ENCODE measurements at regions not wholly inside any gene's neighbourhood (a gene's known extent, or its start where the extent isn't known, plus 50 kb on each side); places are given as distances from the start of the nearest gene placed in this dataset.
"Not testable (repeated sequence)": the region's sequence is repeated elsewhere in the genome, so short reads cannot be mapped to it uniquely, and the experiment has no call there.

GRCh38 chr5:45772402-45772801 is 76.2 kb upstream of the HCN1 start:
- H3K27me3 Mint-ChIP-seq (ENCODE audit: low read depth): no peaks in the 10 kb centered on the region
- no peak overlapping the region for H3K4me3 Mint-ChIP-seq
- intact Hi-C loops (cut with micrococcal nuclease): loop anchor here (10.0 kb wide), 1 partner anchor 908 kb away; no protein-coding TSS in a partner anchor
- H3K4me1 Mint-ChIP-seq (ENCODE audit: low read depth): no peaks in the 10 kb centered on the region
- DNase-seq: no peak
- peaks cover 7% of the 10 kb centered on the region for H3K9me3 Mint-ChIP-seq
- H3K27ac Mint-ChIP-seq: no peak overlapping the region
- CTCF ChIA-PET: no interaction called here
- H3K36me3 Mint-ChIP-seq (ENCODE audit: low read depth): no peaks in the 10 kb centered on the region

GRCh38 chr5:45765561-45765960 is 69.4 kb upstream of the HCN1 start:
- peaks cover 15% of the 10 kb centered on the region for H3K9me3 Mint-ChIP-seq
- DNase-seq: no peak
- intact Hi-C loops (cut with micrococcal nuclease): no loop called here
- CTCF ChIA-PET: no interaction called here
- H3K4me1 Mint-ChIP-seq (ENCODE audit: low read depth): no peaks in the 10 kb centered on the region
- no peaks in the 10 kb centered on the region for H3K36me3 Mint-ChIP-seq (ENCODE audit: low read depth)
- no peak overlapping the region for H3K4me3 Mint-ChIP-seq
- H3K27me3 Mint-ChIP-seq (ENCODE audit: low read depth): no peaks in the 10 kb centered on the region
- no peak overlapping the region for H3K27ac Mint-ChIP-seq

GRCh38 chr5:45750574-45750973 is 54.4 kb upstream of the HCN1 start:
- H3K36me3 Mint-ChIP-seq (ENCODE audit: low read depth): no peaks in the 10 kb centered on the region
- peaks cover 13% of the 10 kb centered on the region for H3K9me3 Mint-ChIP-seq
- no peak for DNase-seq
- no peak overlapping the region for H3K27ac Mint-ChIP-seq
- CTCF ChIA-PET: no interaction called here
- intact Hi-C loops (cut with micrococcal nuclease): no loop called here
- H3K4me1 Mint-ChIP-seq (ENCODE audit: low read depth): no peaks in the 10 kb centered on the region
- no peak overlapping the region for H3K4me3 Mint-ChIP-seq
- no peaks in the 10 kb centered on the region for H3K27me3 Mint-ChIP-seq (ENCODE audit: low read depth)

- H3K27ac Mint-ChIP-seq; H3K4me3 Mint-ChIP-seq; H3K4me1 Mint-ChIP-seq (ENCODE audit: low read depth); H3K27me3 Mint-ChIP-seq (ENCODE audit: low read depth); H3K36me3 Mint-ChIP-seq (ENCODE audit: low read depth); intact Hi-C loops (cut with micrococcal nuclease); DNase-seq: not testable (repeated sequence)
- H3K9me3 Mint-ChIP-seq: peaks cover 11% of the 10 kb centered on the region
- CTCF ChIA-PET: interaction anchor here (1.1 kb wide), 1 partner anchor 53 kb away, joined by 4 read pairs; the partner anchor contains the start of gene HCN1
These were observed 52.3 kb upstream of the HCN1 start for GRCh38 chr5:45748511-45748910.
